Neural progenitor cell (in vitro differentiated cells): ENCODE measurements at regions not wholly inside any gene's neighbourhood (a gene's known extent, or its start where the extent isn't known, plus 50 kb on each side); places are given as distances from the start of the nearest gene placed in this dataset.

Experiments
- DNase-seq: peaks from one replicate; pipeline ENCODE4 v3.0.0-alpha.2; 2016; ENCODE audit warnings: low spot score
- H2AFZ ChIP-seq: fragments of 200-600 bp; sonication (generic); replicated peaks from 2 replicates; pipeline ENCODE4 v1.6.1; 2016; ENCODE audit warnings: antibody characterized with exemption
- H3F3A ChIP-seq: fragments of 200-600 bp; sonication (generic); 2 replicates; pipeline ENCODE4 v1.6.1; 2016; ENCODE audit warnings: antibody characterized with exemption, low read depth
- H3K27ac ChIP-seq: fragments of 200-600 bp; sonication (generic); 2 replicates; pipeline ENCODE4 v1.5.1; 2016; ENCODE audit warnings: mild to moderate bottlenecking
- H3K27me3 ChIP-seq: fragments of 200-600 bp; sonication (generic); 2 replicates; pipeline ENCODE4 v1.6.1; 2016; ENCODE audit warnings: mild to moderate bottlenecking, moderate library complexity
- H3K36me3 ChIP-seq: fragments of 200-600 bp; sonication (generic); 2 replicates; pipeline ENCODE4 v1.5.1; 2016
- H3K4me1 ChIP-seq: fragments of 200-600 bp; sonication (generic); 2 replicates; pipeline ENCODE4 v1.6.1; 2016; ENCODE audit warnings: mixed run types
- H3K4me2 ChIP-seq: fragments of 200-600 bp; sonication (generic); 2 replicates; pipeline ENCODE4 v1.6.1; 2016
- H3K4me3 ChIP-seq: fragments of 200-600 bp; sonication (generic); 2 replicates; pipeline ENCODE4 v1.5.1; 2016
- H3K79me2 ChIP-seq: fragments of 200-600 bp; sonication (generic); 2 replicates; pipeline ENCODE4 v1.6.1; 2016; ENCODE audit warnings: low read depth
- H3K9ac ChIP-seq: fragments of 200-600 bp; sonication (generic); 2 replicates; pipeline ENCODE4 v1.6.1; 2016
- H3K9me3 ChIP-seq: fragments of 200-600 bp; sonication (generic); 2 replicates; pipeline ENCODE4 v1.5.1; 2016; ENCODE audit warnings: low read depth
- H4K20me1 ChIP-seq: fragments of 200-600 bp; sonication (generic); 2 replicates; pipeline ENCODE4 v1.6.1; 2016; ENCODE audit warnings: low read depth
- H3K27ac Mint-ChIP-seq: 3 replicates; pipeline ENCODE4 v1.8.0; 2021; ENCODE audit warnings: mixed read lengths
- H3K27me3 Mint-ChIP-seq: 2 replicates; pipeline ENCODE4 v1.8.0; 2022; ENCODE audit warnings: low read depth, mild to moderate bottlenecking, inconsistent platforms, moderate library complexity, mixed read lengths; ENCODE audit not compliant: insufficient read depth
- H3K36me3 Mint-ChIP-seq: 3 replicates; pipeline ENCODE4 v1.8.0; 2021; ENCODE audit warnings: mixed read lengths
- H3K4me1 Mint-ChIP-seq: 3 replicates; pipeline ENCODE4 v1.8.0; 2021; ENCODE audit warnings: mixed read lengths
- H3K4me3 Mint-ChIP-seq: 3 replicates; pipeline ENCODE4 v1.8.0; 2021; ENCODE audit warnings: mild to moderate bottlenecking, moderate library complexity, mixed read lengths
- H3K9me3 Mint-ChIP-seq: 3 replicates; pipeline ENCODE4 v1.8.0; 2020; ENCODE audit warnings: mixed read lengths
- EZH2 ChIP-seq: fragments of 200-600 bp; sonication (generic); IDR thresholded peaks from 2 replicates; pipeline ENCODE4 v1.6.1; 2017; ENCODE audit warnings: antibody characterized with exemption, mild to moderate bottlenecking, moderate library complexity
- EZH2phosphoT487 ChIP-seq: fragments of 200-600 bp; sonication (generic); IDR thresholded peaks from 2 replicates; pipeline ENCODE4 v1.6.1; 2017; ENCODE audit warnings: antibody characterized with exemption
- TF ChIP-seq, protein P1 (sequence below): fragments of 200-600 bp; sonication (generic); IDR thresholded peaks from 2 replicates; pipeline ENCODE4 v1.5.1; 2017; ENCODE audit warnings: antibody characterized with exemption, mild to moderate bottlenecking

DNA sequence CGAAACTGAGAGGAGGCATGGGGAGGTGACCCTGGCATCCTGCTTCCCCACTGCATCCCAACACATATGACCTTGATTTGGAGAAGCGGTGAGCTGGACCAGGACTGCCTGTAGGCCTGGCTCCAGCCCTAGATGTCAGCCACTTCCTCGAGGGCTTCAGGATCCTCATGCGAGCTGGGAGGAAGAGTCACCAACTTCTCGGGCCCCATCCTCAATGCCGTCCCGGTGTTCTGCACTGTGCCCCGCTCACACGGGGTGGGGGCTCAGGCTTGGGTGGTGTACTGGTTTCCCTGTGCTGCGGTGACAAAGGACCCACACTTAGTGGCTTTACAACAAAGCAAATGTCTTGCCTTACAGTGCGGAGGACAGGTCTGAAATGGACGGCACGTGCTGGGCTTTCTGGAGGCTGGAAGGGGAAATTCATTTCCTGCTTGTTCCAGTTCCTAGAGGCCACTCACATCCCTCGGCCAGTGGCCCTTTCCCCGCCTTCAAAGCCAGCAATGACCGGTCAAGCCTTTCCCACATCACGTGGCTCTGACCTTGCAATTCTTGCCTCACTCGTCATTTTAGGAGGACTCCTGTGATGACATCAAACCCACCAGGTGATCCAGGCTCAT, 298.1 kb upstream of the RTL1 start:
- no peaks in the 10 kb centered on the region for H3K79me2 ChIP-seq
- Mint-ChIP-seq H3K9me3 (peaks cover 29% of the 10 kb centered on the region), H3K27ac (peak overlapping the region; percentile 37), H3K4me3 (no peak overlapping the region), H3K4me1 (peaks cover 8% of the 10 kb centered on the region), H3K36me3 (peaks cover 2% of the 10 kb centered on the region), H3K27me3 (peaks cover 5% of the 10 kb centered on the region)
- H3K36me3 ChIP-seq, result no peaks in the 10 kb centered on the region
- H3F3A ChIP-seq, result no peaks in the 10 kb centered on the region
- no peak overlapping the region for H3K27ac ChIP-seq
- H4K20me1 ChIP-seq, result no peaks in the 10 kb centered on the region
- no peak overlapping the region for H3K4me3 ChIP-seq
- TF ChIP-seq EZH2phosphoT487 (no peak), EZH2 (no peak)
- TF ChIP-seq, protein P1, sequence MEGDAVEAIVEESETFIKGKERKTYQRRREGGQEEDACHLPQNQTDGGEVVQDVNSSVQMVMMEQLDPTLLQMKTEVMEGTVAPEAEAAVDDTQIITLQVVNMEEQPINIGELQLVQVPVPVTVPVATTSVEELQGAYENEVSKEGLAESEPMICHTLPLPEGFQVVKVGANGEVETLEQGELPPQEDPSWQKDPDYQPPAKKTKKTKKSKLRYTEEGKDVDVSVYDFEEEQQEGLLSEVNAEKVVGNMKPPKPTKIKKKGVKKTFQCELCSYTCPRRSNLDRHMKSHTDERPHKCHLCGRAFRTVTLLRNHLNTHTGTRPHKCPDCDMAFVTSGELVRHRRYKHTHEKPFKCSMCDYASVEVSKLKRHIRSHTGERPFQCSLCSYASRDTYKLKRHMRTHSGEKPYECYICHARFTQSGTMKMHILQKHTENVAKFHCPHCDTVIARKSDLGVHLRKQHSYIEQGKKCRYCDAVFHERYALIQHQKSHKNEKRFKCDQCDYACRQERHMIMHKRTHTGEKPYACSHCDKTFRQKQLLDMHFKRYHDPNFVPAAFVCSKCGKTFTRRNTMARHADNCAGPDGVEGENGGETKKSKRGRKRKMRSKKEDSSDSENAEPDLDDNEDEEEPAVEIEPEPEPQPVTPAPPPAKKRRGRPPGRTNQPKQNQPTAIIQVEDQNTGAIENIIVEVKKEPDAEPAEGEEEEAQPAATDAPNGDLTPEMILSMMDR, result no peak
- no peaks in the 10 kb centered on the region for H3K9me3 ChIP-seq
- H3K9ac ChIP-seq, result no peak overlapping the region
- no peaks in the 10 kb centered on the region for H3K27me3 ChIP-seq
- no peak for DNase-seq
- H3K4me1 ChIP-seq, result no peaks in the 10 kb centered on the region
- no peak overlapping the region for H3K4me2 ChIP-seq
- no peak overlapping the region for H2AFZ ChIP-seq

DNA sequence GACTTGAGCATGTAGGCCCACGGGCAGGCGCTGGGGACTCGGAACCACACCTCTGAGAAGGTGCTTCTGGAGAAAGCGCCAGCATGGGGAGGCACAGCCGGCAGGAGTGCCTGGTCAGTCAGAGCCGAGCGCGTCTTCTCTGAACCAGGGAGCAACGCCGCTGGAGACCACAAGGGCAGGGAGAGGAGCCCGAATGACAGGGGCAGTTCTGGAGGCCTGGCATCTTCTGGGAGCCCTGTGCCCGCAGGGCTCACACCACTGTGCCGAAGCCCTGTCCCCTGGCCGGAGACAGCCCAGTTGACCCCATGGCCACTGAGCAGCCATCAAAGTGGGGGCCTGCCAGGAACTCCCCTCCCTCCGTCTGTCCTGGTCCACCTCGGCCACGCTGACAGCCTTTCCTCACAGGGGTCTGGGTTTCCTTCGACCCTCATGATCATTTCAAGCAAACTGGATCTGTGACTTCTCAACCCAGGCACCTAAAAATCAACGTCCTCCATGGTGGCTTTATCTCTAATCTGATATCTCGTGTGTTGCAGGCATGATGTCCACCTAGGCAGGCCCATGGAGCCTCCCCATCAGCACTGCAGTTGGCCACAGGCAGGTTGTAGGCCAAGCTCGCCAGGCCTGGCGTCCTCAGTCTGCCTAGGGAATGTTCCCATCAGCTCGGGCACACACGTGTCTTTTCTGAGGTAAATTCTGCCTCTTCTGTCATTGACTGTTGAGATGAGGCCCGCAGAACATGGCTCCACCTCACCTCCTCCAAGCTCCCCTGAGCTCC, 299.3 kb upstream of the RTL1 start:
- Histone ChIP-seq H3K4me1 (no peaks in the 10 kb centered on the region), H2AFZ (no peak overlapping the region), H3K27me3 (no peaks in the 10 kb centered on the region), H3K4me3 (no peak overlapping the region), H3F3A (no peaks in the 10 kb centered on the region), H3K9ac (no peak overlapping the region), H3K9me3 (no peaks in the 10 kb centered on the region), H3K79me2 (no peaks in the 10 kb centered on the region), H3K4me2 (no peak overlapping the region), H3K36me3 (no peaks in the 10 kb centered on the region), H3K27ac (no peak overlapping the region), H4K20me1 (no peaks in the 10 kb centered on the region)
- H3K4me1 Mint-ChIP-seq, result peaks cover 8% of the 10 kb centered on the region
- H3K9me3 Mint-ChIP-seq, result peaks cover 32% of the 10 kb centered on the region
- peak overlapping the region; percentile 74 for H3K27ac Mint-ChIP-seq
- TF ChIP-seq, protein P1, result no peak
- no peak for TF ChIP-seq EZH2
- no peak for TF ChIP-seq EZH2phosphoT487
- DNase-seq, result no peak
- H3K4me3 Mint-ChIP-seq, result no peak overlapping the region
- peaks cover 5% of the 10 kb centered on the region for H3K27me3 Mint-ChIP-seq
- H3K36me3 Mint-ChIP-seq, result peaks cover 2% of the 10 kb centered on the region

DNA sequence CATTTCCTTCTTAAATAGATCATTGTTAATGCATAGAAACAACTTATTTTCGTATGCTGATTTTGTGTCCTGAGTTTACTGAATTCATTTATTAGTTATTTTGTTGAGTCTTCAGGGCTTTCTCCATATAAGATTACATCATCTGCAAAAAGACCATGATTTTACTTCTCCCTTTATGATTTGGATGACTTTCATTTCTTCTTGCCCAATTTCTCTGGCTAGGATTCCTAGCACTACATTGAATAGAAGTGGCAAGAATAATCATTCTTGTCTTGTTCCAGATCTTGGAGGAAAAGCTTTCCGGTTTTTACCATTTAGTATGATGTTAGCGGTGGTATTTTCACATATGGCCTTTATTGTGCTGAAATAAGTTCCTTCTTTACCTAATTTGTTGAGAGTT, 303.0 kb upstream of the RTL1 start:
- Histone ChIP-seq H4K20me1 (no peaks in the 10 kb centered on the region), H3K27ac (no peak overlapping the region), H3K4me2 (no peak overlapping the region), H2AFZ (no peak overlapping the region), H3K4me3 (no peak overlapping the region), H3K4me1 (no peaks in the 10 kb centered on the region), H3K79me2 (no peaks in the 10 kb centered on the region), H3K9me3 (no peaks in the 10 kb centered on the region), H3K36me3 (no peaks in the 10 kb centered on the region), H3K9ac (no peak overlapping the region), H3K27me3 (no peaks in the 10 kb centered on the region), H3F3A (no peaks in the 10 kb centered on the region)
- no peak for DNase-seq
- TF ChIP-seq, protein P1, result no peak
- TF ChIP-seq EZH2phosphoT487, result no peak
- Mint-ChIP-seq H3K4me3 (no peak overlapping the region), H3K4me1 (no peaks in the 10 kb centered on the region), H3K9me3 (peaks cover 50% of the 10 kb centered on the region), H3K27me3 (peaks cover 2% of the 10 kb centered on the region), H3K36me3 (peaks cover 5% of the 10 kb centered on the region), H3K27ac (no peak overlapping the region)
